Fibroblast of upper back skin (primary cell): ENCODE measurements at regions not wholly inside any gene's neighbourhood (a gene's known extent, or its start where the extent isn't known, plus 50 kb on each side); places are given as distances from the start of the nearest gene placed in this dataset.
"Not testable (repeated sequence)": the region's sequence is repeated elsewhere in the genome, so short reads cannot be mapped to it uniquely, and the experiment has no call there.

Experiments used
- DNase-seq: peaks from one replicate; pipeline ENCODE4 v3.0.0-alpha.2; 2013

- not testable (repeated sequence) for DNase-seq
Measured at GRCh38 chr7:65631236-65631635, 241.6 kb upstream of the VKORC1L1 start.

GRCh38 chr7:65633587-65634404 lies 239.1 kb upstream of the VKORC1L1 start:
- DNase-seq: not testable (repeated sequence)

GRCh38 chr7:65638918-65639317 lies 234.0 kb upstream of the VKORC1L1 start:
- DNase-seq: not testable (repeated sequence)

DNA sequence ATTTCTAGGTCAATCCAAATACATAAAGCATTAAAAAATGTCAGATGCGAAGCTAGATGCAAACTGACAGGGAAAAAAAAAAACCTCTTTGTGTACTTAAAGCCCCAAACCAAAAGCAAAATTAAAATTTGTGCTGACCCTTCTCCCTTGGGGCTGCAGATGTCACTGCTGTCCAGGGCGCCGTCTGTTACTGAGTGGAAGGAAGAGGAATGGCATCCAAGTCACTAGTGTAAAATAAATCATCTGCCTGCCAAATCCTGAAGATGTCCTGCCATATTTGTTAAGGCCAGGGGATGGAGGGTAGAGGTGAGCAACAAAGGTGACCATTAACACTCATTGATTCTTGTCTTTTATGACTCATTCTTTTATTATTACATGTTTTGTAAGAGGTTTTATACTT lies 233.2 kb upstream of the VKORC1L1 start:
- not testable (repeated sequence) for DNase-seq

DNA sequence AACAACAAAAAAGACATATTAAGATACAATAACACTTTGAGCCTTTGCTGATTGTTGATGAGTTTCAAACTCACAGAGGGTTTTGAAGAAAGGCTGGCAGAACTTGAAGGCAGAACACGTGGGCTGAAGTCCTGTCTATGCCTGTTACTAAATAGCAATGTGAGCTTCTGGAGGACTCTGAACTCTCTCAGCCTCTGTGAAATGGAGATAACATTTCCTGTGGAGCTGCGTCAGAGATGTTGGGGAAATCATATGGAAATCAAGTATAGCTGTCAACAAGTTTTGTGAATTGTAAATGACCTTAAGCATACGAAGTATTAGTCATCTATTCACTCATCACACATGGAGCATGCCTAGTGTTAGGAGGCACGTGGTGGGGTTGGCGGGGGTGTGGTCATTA lies 229.4 kb upstream of the VKORC1L1 start:
- DNase-seq: not testable (repeated sequence)

- DNase-seq: not testable (repeated sequence)
Measured at GRCh38 chr7:65647153-65647964, 225.5 kb upstream of the VKORC1L1 start.

DNA sequence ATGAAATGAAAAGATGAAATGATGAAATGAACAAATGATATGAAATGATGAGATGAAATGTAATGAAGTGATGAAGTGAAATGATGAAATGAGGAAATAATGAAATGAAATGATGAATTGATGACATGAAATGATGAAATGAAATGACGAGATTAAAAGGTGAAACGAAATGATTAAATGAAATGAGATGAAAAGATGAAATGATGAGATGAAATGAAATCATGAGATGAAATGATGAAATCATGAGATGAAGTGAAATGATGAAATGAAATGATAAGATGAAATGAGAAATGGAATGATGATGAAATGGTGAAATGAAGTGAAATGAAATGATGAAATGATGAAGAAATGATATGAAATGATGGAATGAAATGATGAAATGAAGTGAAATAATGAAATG lies 221.7 kb upstream of the VKORC1L1 start:
- DNase-seq: not testable (repeated sequence)

- not testable (repeated sequence) for DNase-seq
Measured at GRCh38 chr7:65651826-65652592, 220.9 kb upstream of the VKORC1L1 start.

GRCh38 chr7:65652669-65653068 lies 220.2 kb upstream of the VKORC1L1 start:
- DNase-seq: not testable (repeated sequence)

DNA sequence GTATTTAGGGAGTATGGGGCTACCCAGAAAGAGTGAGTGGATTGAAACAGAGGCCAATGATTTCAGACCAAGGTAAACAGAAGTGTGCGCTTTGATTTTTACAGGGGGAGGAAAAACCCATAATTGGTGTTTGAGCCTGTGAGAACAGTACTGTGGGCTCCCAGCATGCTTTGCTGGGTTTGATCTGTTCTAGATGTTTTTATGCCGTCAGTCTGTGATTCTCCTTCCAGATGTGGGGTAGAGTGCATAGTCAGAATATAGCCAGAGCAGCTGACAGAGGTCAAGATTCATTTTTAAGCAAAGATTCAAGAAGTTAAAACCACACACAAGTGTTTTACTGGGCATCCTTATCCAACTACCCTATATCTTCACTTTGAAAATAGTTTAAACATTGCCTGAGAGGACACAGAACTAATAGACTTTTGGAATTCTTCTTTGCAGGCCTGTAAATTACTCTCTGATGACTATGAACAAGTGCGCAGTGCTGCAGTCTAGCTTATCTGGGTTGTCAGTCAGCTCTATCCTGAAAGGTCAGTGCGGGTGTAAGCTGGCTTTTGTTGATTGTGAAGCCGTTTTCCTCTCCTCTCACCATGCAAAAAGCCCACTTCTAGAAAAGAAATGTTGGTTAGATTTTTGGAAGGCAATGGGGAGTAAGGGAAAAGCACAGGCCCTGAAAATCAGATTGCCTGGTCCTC lies 216.2 kb upstream of the VKORC1L1 start:
- DNase-seq: not testable (repeated sequence)

- not testable (repeated sequence) for DNase-seq
Measured at GRCh38 chr7:65683362-65683761, 189.5 kb upstream of the VKORC1L1 start.

DNA sequence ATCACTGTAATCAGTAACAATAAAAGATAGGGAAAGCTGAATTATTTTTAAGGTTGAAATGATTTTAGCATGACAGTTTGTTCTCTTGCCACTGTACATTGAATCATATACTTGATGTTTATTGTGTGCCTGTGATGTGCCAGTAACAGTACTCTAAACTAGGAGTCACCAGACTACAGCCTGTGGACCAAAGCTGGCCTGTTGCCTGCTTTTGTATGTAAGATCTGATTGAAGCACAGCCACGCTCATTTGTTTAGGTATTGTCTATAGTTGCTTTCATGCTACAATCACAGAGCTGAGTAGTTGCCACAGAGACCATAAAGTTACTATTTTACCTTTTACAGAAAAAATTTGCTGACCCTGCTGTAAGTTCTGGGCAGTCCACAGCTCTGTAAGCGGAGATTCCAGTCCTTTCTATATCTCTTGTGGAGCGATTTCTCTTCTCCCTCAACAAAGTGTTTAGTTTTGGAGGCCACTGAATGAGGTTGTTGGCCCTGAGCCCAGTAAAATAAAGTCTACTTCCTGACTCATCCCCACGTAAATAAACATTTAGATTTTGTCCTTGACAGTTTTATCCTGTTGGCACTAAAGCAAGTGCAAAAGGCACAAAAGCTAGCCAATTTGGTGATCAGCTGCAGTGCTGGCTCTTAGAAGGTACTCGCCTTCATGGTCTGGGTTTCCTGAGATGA lies 173.7 kb upstream of the VKORC1L1 start:
- not testable (repeated sequence) for DNase-seq

DNA sequence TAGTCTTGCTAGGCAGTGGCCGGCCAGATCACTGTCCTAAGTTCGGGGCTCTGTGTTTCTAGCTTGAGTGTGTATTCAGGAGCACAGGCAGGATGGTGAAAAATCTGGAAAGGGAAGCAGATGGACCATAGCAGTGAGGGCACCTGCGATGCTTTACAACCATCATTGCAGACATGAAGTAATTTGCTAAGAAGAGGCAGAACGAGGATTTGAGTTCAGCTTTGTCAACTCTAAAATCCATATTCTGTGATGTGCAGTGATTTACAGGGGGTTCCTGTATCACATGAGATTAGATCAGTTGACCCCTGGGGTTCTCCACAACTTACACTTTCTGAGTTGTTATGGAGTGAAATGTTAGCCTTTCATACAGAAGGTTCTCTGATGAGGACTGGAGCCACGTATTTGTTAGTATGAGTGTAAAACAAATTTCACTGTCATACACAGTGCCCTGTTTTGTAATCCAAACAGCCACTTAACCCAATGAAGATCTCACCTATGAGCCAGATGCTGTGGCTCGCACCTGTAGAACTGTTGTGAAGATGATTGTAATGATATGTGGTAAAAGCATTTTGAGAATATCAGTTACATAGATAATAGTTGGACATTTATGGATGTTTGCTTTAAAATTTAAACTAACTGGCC lies 173.0 kb upstream of the VKORC1L1 start:
- DNase-seq: not testable (repeated sequence)

- DNase-seq: not testable (repeated sequence)
Measured at GRCh38 chr7:65719123-65719798, 153.6 kb upstream of the VKORC1L1 start.

- DNase-seq: peak; percentile 10
Measured at GRCh38 chr7:65722361-65722792, 150.5 kb upstream of the VKORC1L1 start.

- not testable (repeated sequence) for DNase-seq
Measured at GRCh38 chr7:65727182-65727581, 145.7 kb upstream of the VKORC1L1 start.

DNA sequence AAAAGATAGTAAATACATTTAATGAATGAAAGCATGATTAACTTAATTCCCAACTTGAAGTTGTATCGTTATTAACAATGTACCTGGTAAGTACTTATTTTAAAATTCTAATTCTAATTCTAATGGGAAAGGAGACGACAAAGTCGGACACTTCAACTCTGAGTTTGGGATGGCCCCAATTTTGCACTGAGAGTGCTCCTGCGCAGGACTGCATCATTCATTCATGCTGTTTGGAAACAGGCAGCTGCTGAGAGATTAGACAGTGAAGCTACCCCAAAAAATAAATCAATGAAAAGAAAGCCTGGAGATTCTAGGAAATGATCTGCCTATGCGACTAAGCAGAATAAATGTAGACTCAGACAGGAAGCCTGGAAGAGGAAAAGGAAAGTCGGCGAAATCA lies 141.7 kb upstream of the VKORC1L1 start:
- DNase-seq: no peak

DNA sequence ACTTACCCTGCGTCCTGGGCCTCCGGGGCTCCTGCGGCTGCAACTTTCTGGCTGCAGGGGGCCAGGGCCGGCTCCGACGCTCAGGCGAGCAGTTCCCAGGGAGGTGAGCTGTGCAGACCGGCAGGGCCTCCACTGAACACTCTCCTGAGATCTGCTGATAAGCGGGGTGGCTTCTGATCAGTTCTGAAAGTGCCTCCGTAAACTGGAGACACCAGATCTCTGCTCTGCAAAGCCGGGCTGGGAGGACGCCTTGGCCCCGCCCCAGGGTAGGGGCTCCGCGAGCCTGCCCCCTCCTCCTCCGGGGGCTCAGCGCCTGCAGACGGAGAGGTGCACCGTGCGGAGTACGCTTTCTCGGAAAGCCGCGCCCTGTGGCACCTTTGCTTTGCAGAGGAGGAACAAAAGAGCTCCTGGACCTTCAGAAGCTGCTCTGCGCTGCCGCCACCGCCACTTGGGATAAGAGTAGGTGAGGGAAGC lies 141.3 kb upstream of the VKORC1L1 start:
- DNase-seq: peak; percentile 20

- DNase-seq: no peak
Measured at GRCh38 chr7:65744406-65744805, 128.5 kb upstream of the VKORC1L1 start.

DNA sequence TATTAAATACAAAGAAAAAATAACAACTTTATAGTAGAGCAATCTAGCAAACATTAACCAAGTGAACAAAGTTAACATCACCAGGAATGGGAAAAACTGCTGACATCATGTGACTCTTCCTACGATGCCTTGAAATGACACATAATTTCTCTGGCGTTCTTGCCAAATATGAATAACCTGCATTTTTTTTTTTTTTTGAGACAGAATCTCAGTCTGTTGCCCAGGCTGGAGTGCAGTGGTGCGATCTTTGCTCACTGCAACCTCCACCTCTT lies 126.5 kb upstream of the VKORC1L1 start:
- DNase-seq: no peak

DNA sequence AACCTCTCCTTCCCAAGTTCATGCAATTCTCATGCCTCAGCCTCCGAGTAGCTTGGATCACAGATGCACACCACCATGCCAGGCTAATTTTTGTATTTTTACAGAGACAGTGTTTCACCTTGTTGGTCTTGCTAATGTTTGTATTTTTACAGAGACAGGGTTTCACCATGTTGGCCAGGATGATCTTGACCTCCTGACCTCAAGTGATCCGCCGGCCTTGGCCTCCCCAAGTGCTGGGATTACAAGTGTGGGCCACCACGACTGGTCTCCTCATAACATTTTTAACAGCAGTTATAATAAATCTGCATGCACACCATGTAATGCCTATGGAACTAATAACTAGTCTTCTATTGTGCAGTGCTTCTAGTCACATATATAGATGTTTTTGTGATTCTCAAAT lies 123.8 kb upstream of the VKORC1L1 start:
- DNase-seq: no peak
